Stimulated activated CD8-positive, alpha-beta memory T cell treated with anti-CD3 and anti-CD28 coated beads, Interleukin-15, amount 100 ng/mL, for 1 hour (primary cell): ENCODE measurements at regions not wholly inside any gene's neighbourhood (a gene's known extent, or its start where the extent isn't known, plus 50 kb on each side); places are given as distances from the start of the nearest gene placed in this dataset.
"Not testable (repeated sequence)": the region's sequence is repeated elsewhere in the genome, so short reads cannot be mapped to it uniquely, and the experiment has no call there.

Experiments used
- DNase-seq: peaks from one replicate; pipeline ENCODE4 v3.0.0-alpha.2; 2020; ENCODE audit warnings: low read depth

GRCh38 chr3:182629521-182629920 is 163.8 kb upstream of the ATP11B start:
- DNase-seq = no peak

- no peak for DNase-seq
These were observed 161.9 kb upstream of the ATP11B start for GRCh38 chr3:182631183-182632076.

- DNase-seq = no peak
These were observed 161.3 kb upstream of the ATP11B start for GRCh38 chr3:182632077-182632393.

- DNase-seq = no peak
These were observed 160.1 kb upstream of the ATP11B start for GRCh38 chr3:182633186-182633585.

- DNase-seq = no peak
These were observed 156.7 kb upstream of the ATP11B start for GRCh38 chr3:182636646-182637045.

GRCh38 chr3:182637350-182638110 is 155.8 kb upstream of the ATP11B start:
- no peak for DNase-seq

GRCh38 chr3:182644013-182644412 is 149.3 kb upstream of the ATP11B start:
- DNase-seq = no peak

- DNase-seq = no peak
These were observed 148.4 kb upstream of the ATP11B start for GRCh38 chr3:182644790-182645433.

GRCh38 chr3:182650568-182651128 is 142.7 kb upstream of the ATP11B start:
- DNase-seq = no peak

GRCh38 chr3:182651461-182651860 is 141.8 kb upstream of the ATP11B start:
- no peak for DNase-seq

- not testable (repeated sequence) for DNase-seq
These were observed 140.2 kb upstream of the ATP11B start for GRCh38 chr3:182653065-182653464.

- DNase-seq = no peak
These were observed 124.8 kb upstream of the ATP11B start for GRCh38 chr3:182668541-182668940.

GRCh38 chr3:182668974-182669373 is 124.3 kb upstream of the ATP11B start:
- no peak for DNase-seq

GRCh38 chr3:182671541-182671940 is 121.8 kb upstream of the ATP11B start:
- DNase-seq = no peak

GRCh38 chr3:182671942-182672341 is 121.4 kb upstream of the ATP11B start:
- DNase-seq = no peak

GRCh38 chr3:182673336-182673735 is 120.0 kb upstream of the ATP11B start:
- no peak for DNase-seq

GRCh38 chr3:182682263-182683241 is 110.8 kb upstream of the ATP11B start:
- peak; percentile 30 for DNase-seq

- peak; percentile 35 for DNase-seq
These were observed 109.9 kb upstream of the ATP11B start for GRCh38 chr3:182683453-182683852.

GRCh38 chr3:182683858-182684257 is 109.4 kb upstream of the ATP11B start:
- no peak for DNase-seq

- no peak for DNase-seq
These were observed 107.0 kb upstream of the ATP11B start for GRCh38 chr3:182686033-182686886.
